MG63 (cell line): ENCODE measurements at regions not wholly inside any gene's neighbourhood (a gene's known extent, or its start where the extent isn't known, plus 50 kb on each side); places are given as distances from the start of the nearest gene placed in this dataset.
"Not testable (repeated sequence)": the region's sequence is repeated elsewhere in the genome, so short reads cannot be mapped to it uniquely, and the experiment has no call there.

Experiments
- DNase-seq: peaks from one replicate; pipeline ENCODE4 v3.0.0-alpha.2; 2020
- H3K27me3 ChIP-seq: fragments of 250-450 bp; sonication (Bioruptor Pico); 2 replicates; pipeline ENCODE4 v1.5.1; 2020; ENCODE audit warnings: mild to moderate bottlenecking, moderate library complexity
- H3K36me3 ChIP-seq: fragments of 250-450 bp; sonication (Bioruptor Pico); 2 replicates; pipeline ENCODE4 v1.5.1; 2020; ENCODE audit warnings: mild to moderate bottlenecking, moderate library complexity
- H3K4me3 ChIP-seq: fragments of 250-450 bp; sonication (Bioruptor Pico); 2 replicates; pipeline ENCODE4 v1.5.1; 2020; ENCODE audit warnings: mild to moderate bottlenecking, moderate library complexity
- H3K9me3 ChIP-seq: fragments of 250-450 bp; sonication (Bioruptor Pico); 2 replicates; pipeline ENCODE4 v1.5.1; 2020; ENCODE audit warnings: mild to moderate bottlenecking, moderate library complexity

DNA sequence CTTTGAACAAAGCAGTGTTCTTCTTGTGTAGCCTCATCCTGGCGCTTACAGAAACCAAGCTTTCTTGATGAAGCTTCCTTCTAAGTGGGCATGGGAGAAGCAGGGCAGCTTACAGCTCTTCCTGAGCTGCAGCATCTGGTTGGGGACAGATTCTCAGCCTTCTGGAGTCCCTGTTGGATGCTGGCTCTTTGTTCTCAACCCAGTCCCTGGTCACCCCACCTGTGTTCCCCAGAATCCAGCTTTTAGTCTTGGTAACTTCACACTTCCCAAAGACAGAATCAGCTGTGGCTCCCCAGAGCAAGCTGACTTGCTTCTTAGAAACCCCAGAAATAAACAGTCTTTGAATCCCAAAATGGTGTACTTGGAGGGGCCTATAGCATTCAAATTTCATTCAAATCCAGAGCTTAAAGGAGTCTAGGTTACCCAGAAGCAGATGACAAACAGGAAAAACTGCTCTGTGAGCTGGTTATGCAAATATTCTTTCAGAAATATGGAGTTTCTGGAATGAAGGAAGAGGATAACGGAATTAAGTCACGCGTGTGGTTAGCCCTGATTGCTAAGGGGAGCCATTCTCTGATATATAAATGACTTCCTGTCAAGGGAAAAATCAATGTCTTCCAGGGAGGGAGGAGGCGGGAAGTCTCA, 783.4 kb upstream of the TPTE start:
- H3K27me3 ChIP-seq, H3K4me3 ChIP-seq, DNase-seq, H3K36me3 ChIP-seq, H3K9me3 ChIP-seq: not testable (repeated sequence)

DNA sequence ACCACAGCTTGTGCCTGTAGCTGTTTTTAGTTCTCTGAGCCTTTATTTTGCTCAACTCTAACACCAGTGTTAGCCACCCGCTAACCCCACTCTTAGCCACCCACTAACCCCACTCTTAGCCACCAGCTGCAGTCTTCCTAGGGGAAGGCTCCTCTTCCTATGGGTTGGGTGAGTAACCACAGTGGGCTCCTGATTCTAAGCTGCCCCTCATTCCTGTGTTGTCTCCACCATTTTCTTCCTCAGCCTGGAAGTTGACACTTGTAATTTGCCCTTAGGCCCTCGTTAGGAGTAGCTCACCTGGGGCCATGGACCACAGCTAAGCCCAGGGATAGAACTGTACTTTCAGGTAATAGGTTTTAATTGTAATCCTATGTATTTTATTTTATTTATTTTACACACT, 782.9 kb upstream of the TPTE start:
- Histone ChIP-seq H3K27me3 (no peaks in the 10 kb centered on the region), H3K36me3 (no peaks in the 10 kb centered on the region), H3K4me3 (no peak overlapping the region), H3K9me3 (peaks cover 6% of the 10 kb centered on the region)
- DNase-seq: no peak

DNA sequence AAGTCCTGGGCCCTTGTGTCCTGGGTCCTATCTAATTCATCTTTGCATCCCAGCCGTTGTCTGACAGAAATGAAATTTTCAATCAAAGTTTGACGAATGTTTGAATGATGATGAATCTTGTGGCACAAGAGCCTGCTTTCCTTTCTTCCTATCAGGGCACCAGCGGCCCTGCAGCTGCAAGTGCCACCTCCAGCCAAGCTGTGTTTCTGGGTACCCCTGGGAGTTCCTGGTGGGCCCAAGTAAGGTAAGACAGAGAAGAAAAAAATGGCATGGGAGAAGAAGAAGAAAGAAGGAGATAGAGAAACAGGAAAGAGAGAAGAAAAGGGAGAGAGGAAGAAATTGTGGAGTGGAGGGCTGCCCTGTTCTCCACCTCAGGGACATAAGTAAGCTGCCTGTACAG, 782.1 kb upstream of the TPTE start:
- Histone ChIP-seq H3K27me3 (no peaks in the 10 kb centered on the region), H3K4me3 (no peak overlapping the region), H3K9me3 (peaks cover 6% of the 10 kb centered on the region), H3K36me3 (no peaks in the 10 kb centered on the region)
- DNase-seq: no peak

DNA sequence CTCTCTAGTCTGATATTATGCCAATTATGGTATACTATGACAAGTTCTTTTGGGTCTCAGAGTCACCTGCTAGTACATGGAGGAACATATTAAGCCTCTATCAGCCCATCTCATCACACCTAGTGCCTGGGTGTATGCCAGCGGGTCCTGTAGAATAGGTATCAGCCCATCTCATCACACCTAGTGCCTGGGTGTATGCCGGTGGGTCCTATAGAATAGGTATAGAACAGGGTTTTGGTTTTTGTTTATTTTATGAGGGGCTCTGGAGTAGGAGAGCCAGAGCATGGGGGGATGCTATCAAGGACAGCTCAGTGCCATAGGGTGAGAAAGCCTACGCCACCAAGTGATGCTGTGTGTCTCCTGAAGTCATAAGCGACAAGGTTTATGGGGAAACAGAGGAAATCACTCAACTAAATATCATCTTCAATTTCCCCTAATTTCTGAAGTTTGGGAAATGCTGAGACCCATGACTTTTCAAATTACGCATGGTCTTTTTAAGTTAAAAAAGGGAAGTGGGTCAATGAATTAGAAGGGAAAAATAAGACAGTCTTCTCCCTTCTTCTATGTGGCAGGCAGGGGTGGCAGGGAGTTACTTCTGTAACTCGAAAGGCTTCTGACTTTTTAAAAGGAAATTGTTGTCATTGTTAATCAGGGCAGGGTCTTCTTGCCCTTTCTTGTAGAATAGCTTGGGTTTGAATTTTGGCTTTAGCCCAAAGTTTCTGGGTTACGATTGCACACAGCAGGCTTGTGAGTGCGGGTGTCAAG, 781.0 kb upstream of the TPTE start:
- not testable (repeated sequence) for DNase-seq, H3K27me3 ChIP-seq, H3K36me3 ChIP-seq, H3K9me3 ChIP-seq, H3K4me3 ChIP-seq

DNA sequence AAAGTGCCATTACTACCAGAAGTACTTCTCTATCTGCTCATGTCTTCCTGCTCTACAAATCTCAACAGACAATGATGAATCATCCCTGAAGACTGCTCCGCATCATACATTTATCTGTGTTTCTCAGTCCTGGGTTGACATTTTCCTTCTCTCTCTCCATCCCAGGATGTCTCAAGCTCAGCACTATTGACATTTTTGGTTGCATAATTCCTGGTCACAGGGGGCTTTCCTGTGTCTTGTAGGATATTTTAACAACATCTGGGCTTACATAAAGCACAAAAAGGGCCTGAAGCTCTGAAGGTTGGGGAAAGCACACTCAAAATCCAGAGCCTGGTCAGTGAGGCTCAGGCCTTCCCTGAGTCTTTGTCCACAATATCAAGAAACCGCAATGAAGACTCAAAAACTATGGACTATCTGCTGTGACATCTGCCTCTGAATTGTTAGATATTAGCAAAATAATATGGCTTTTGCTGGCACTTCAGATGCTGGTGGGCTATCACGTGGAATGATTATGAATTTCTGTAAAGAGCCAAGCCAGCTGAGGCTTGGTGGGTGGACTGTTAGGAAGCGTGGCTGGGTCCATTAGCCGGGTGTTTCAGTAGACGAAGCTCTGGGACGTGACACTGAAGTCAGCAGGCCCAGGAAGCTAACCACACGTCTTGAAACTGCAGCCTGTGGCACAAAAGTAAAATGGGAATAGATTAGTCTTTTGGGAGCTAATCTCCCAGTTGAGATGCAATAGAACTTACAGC, 780.2 kb upstream of the TPTE start:
- not testable (repeated sequence) for DNase-seq, H3K9me3 ChIP-seq

DNA sequence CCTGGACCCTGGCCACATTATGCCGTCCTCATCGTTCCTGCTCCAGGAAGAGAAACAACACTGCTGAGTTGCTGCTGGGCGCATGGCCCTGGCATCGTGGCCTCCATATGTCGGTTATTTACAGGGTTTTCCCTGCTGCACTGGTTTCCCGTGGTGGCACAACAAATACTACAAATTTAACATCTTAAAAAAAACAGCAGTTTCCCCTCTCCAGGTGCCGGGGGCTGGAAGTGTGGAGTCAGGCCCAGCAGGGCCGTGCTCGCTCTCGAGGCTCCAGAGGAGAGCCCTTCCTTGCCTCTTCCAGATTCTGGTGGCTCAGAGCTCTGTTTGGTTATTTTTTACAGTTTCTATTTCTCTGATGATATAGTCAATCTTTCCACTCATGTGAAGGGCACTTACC, 777.8 kb upstream of the TPTE start:
- not testable (repeated sequence) for H3K9me3 ChIP-seq, H3K27me3 ChIP-seq, DNase-seq

More for the DNA sequence above, 780.2 kb upstream of the TPTE start:
- H3K36me3 ChIP-seq, H3K27me3 ChIP-seq, H3K4me3 ChIP-seq: not testable (repeated sequence)

DNA sequence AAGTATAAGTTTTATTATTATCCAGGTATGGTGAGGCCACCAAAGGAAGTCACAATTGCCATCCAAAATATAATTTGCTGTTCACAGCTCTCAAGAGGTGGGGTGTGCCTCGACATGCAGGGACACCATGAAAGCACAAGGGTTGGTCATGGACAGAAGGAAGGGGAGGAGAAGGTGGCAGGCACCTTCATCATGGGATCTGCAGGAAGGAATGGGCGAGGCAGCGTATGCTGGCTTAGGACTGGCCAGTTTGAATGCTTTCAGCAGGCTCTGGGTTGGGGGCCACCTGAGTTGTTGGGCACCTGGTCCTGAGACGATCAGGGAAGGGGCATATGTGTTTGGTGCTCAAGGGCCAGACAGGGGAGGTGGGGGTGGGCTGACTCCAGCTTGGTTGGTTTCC, 777.2 kb upstream of the TPTE start:
- not testable (repeated sequence) for H3K36me3 ChIP-seq, H3K4me3 ChIP-seq, H3K27me3 ChIP-seq, H3K9me3 ChIP-seq, DNase-seq

More for the DNA sequence above, 777.8 kb upstream of the TPTE start:
- not testable (repeated sequence) for H3K4me3 ChIP-seq, H3K36me3 ChIP-seq

DNA sequence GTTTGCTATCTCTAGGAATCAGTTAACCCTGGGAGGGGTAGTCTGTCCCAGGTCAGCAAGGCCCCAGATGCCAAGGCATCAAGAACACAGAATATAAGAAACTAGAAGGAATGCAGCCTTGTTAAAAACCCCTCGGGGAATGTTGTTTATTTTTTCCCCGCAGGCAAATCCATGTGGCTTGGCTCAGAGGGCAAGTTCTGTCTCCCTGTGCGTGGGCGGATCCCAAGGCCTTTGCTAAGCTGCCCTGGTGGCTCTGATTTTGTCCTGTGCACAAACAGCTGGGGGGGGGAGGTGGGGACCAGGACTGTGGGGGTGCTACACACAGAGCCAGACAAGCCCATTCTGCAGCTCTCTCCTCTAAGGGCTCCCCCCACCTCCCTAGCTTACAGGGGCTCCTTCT, 776.8 kb upstream of the TPTE start:
- not testable (repeated sequence) for H3K4me3 ChIP-seq, H3K9me3 ChIP-seq, H3K36me3 ChIP-seq, H3K27me3 ChIP-seq
- peak; percentile 75 for DNase-seq

DNA sequence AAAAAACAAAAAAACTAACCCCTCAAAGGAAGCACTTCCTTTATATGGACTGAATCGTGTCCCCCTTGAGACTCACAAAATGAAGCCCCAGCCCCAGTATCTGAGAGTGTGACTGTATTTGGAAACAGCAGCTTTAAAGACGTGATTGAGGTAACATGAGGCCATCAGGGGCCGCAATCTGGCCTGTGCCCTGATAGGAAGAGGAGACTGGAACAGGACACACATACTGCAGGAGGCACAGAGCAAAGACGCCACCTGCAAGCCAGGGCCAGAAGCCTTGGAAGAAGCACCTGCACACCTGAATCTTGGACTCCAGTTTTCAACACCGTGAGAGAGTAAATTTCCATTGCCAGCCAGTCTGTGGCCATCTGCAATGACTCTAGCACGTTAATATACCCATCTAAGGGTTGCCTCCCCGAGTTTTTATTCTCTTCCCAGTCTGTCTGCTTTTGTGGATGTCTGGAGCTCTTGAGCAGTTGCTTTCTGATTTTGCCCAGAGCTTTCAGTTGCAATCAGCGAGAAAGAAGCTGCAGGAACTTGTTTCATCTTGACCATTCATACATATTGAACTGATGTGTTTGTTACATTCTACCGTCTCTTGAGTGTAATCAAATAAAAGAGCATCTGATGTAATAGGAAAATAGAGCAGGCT, 775.8 kb upstream of the TPTE start:
- not testable (repeated sequence) for H3K9me3 ChIP-seq, H3K36me3 ChIP-seq, DNase-seq, H3K27me3 ChIP-seq, H3K4me3 ChIP-seq

DNA sequence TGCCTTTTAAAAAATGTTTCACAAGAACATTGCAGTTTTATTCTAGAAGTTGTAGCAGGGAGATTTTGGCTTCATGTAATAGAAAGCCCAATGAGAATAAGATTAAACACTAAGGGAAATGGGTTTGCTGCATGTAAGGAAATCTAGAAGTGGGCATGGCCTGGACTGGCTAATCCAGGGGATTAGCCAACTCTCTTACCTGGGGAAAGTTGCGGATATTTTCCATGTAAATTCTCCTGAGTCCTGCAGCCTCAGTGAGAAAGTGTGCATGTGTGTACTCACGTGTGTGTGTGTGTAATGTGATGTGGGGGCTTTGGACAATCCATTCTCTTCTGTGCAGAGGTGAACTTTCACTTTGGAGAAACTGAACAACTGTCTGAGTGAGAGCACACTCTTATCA, 775.1 kb upstream of the TPTE start:
- H3K36me3 ChIP-seq, H3K27me3 ChIP-seq, DNase-seq, H3K4me3 ChIP-seq, H3K9me3 ChIP-seq: not testable (repeated sequence)

DNA sequence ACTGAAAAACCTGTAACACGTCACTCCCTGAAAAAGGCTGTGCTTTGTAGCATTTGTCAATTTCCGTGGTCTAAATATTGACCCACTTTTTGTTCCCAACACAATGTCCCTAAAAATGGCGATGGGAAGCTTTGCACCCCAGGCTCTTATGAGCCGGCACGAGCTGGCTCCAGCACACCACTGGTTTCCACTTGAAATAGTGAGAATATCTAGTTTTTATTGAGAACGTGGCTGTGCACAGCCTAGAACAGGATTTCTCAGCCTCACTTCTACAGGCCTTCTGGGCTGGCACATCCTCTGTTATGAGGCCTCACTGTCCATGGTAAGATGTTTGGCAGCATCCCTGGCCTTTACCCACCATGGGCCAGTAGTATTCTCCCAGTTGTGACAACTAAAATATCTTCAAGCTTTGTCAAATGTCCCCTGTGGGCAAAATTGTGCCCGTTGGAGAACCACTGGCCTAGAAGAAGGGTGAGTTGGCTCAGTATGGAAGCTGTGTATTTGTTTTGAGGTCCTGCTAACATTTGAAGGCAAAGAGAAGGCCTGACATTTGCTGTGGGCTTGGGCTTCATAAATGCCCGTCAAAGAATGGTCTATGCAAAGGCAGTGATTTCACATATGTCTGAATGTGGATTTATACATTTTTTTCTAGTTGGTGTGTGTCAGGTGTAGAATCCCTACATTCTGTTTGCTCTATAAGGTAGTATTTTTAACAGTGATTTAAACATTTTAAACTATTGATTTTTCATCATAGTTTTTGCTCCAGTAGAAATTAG, 774.4 kb upstream of the TPTE start:
- not testable (repeated sequence) for H3K9me3 ChIP-seq, H3K27me3 ChIP-seq, H3K4me3 ChIP-seq, DNase-seq, H3K36me3 ChIP-seq

DNA sequence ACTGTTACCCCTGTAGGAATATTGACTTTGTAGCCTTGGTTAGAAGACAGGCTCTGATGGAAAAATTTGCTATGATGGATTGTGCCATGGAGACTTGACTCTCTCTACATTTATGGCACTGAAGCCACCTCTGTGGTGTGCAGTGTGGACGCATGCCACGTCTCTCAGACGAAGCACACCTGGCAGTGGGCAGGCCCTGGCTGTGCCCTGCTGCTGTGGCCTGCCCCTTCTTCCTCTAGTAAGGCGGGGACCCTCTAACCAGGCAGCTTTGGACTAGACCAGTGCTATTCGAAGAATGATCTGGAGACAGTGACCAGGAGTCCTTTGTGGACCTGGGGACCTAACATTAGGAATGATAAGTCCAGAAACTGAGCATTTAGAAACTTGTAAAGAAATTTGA, 773.5 kb upstream of the TPTE start:
- not testable (repeated sequence) for H3K27me3 ChIP-seq, H3K4me3 ChIP-seq, DNase-seq, H3K9me3 ChIP-seq, H3K36me3 ChIP-seq

DNA sequence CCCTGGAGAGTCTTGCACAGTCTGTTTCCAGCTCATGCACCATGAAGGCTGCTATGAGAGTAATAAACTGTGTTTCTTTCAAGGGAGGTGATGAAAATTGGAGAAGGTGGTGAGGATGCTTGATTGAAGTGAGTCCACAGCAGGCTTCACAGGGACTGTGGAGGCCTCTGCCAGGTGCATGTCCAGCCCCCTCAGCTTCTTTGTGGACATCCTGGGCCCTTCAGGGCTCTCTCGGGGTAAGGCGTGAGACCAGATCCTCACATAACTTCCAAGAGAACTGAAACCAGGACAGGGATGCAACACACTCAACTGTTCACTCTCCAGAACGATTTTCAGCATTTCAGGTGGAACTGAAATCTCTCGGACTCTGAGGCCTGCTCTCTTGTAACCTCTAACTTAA, 772.9 kb upstream of the TPTE start:
- not testable (repeated sequence) for H3K4me3 ChIP-seq, H3K36me3 ChIP-seq, DNase-seq, H3K27me3 ChIP-seq, H3K9me3 ChIP-seq

DNA sequence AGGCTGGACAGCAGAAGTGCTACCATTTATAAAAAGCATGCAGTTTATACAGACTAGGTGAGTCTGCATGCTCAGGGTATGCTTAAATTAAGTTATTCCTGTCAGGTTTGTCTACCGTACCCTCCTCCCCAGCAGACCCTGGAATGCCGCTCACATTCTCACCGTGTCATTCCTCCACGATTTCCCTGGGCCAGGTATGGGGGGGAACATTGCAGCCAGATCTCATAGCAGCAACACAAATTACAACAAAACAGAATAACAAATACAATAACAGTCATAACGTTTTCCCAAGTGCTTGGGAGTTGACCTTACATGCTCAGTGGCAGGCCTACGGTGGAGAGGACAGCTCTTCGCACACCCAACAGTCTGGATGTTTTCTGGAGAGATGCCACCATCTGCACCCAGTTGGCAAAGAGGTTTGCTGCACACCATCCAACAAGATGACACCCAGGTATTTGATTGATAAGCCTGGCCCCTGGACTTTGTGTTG, 771.6 kb upstream of the TPTE start:
- H3K36me3 ChIP-seq, H3K4me3 ChIP-seq, DNase-seq, H3K27me3 ChIP-seq, H3K9me3 ChIP-seq: not testable (repeated sequence)

DNA sequence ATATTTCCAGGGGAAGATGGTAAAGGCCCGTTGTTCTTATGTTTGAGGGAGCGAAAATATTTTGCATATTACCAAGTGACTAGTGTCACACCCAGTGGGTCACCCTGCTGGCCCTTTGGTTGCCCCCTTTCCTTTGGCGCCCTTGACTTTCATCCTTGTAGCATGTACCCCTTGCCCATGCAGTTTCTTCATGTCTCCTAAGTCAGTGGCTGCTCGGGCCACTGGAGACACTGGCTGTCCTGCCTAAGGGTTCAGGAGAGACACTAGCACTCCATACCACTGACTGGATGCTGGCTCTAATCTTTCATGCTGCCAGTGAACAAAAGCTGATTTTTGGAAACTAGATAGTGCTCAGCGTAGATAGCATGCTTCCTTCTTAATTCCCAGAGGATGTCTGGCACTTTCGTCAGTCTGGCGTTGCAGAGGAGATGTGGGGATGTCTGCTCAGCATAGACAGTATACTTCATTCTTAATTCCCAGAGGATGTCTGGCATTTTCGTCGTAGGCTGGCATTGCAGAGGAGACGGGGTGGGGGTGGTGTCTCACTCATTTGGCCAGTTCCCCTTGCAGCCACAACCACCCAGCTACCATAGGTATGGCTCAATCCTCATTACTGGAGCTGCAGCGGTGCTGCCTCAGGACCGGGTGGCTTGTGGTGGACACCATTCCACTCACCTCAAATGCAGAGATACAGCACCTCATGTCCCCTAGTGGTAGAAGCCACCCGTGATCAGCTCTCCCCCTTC, 770.9 kb upstream of the TPTE start:
- H3K9me3 ChIP-seq: no peaks in the 10 kb centered on the region
- no peaks in the 10 kb centered on the region for H3K36me3 ChIP-seq
- no peak for DNase-seq
- peaks cover 3% of the 10 kb centered on the region; the same call in 1 of the 2 replicates for H3K27me3 ChIP-seq
- H3K4me3 ChIP-seq: no peak overlapping the region

DNA sequence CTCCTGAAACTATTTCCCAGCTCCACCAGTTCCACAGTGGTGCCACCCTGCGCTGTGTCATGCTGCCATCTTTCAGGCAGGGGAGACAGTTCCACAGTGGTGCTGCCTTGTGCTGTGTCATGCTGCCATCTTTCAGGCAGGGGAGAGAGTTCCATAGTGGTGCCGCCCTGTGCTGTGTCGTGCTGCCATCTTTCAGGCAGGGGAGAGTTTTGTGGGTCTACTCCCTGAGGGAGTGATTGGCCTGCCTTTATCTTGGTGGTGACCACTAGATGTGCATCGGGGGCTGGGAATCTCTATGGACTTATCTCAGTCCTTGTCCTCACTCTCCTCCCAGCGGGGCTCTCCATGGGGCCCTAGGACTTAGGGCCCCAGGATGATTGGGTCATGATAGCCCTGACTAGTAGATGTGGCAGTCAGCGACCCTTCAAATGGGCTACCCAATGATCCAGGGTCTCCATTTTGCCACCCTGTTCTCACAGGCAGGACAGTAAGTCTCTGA, 770.2 kb upstream of the TPTE start:
- DNase-seq, H3K27me3 ChIP-seq, H3K9me3 ChIP-seq, H3K4me3 ChIP-seq, H3K36me3 ChIP-seq: not testable (repeated sequence)
